HG03565 (cell line): ENCODE measurements at regions not wholly inside any gene's neighbourhood (a gene's known extent, or its start where the extent isn't known, plus 50 kb on each side); places are given as distances from the start of the nearest gene placed in this dataset.
"Not testable (repeated sequence)": the region's sequence is repeated elsewhere in the genome, so short reads cannot be mapped to it uniquely, and the experiment has no call there.

Experiments
- ATAC-seq: cut with Tn5 transposase; IDR thresholded peaks from one replicate; pipeline ENCODE4 v1.9.1; 2021; ENCODE audit warnings: mild to moderate bottlenecking, moderate library complexity; ENCODE audit not compliant: unreplicated experiment

GRCh38 chr7:85686401-85687181 lies 499.7 kb upstream of the SEMA3D start:
- no peak for ATAC-seq

- ATAC-seq = no peak
Observed at GRCh38 chr7:85685901-85686300, 499.0 kb upstream of the SEMA3D start.

GRCh38 chr7:85682833-85683620 lies 496.2 kb upstream of the SEMA3D start:
- no peak for ATAC-seq

- no peak for ATAC-seq
Observed at GRCh38 chr7:85681241-85681640, 494.4 kb upstream of the SEMA3D start.

- ATAC-seq = not testable (repeated sequence)
Observed at GRCh38 chr7:85675093-85675492, 488.2 kb upstream of the SEMA3D start.

GRCh38 chr7:85673876-85674275 lies 487.0 kb upstream of the SEMA3D start:
- no peak for ATAC-seq

- ATAC-seq = no peak
Observed at GRCh38 chr7:85669225-85669624, 482.4 kb upstream of the SEMA3D start.

GRCh38 chr7:85664341-85664740 lies 477.5 kb upstream of the SEMA3D start:
- ATAC-seq = no peak

GRCh38 chr7:85659364-85659763 lies 472.5 kb upstream of the SEMA3D start:
- ATAC-seq = no peak

- ATAC-seq = no peak
Observed at GRCh38 chr7:85655252-85655651, 468.4 kb upstream of the SEMA3D start.

GRCh38 chr7:85644272-85644671 lies 457.4 kb upstream of the SEMA3D start:
- ATAC-seq = no peak

GRCh38 chr7:85641331-85641730 lies 454.5 kb upstream of the SEMA3D start:
- ATAC-seq = no peak

- no peak for ATAC-seq
Observed at GRCh38 chr7:85638394-85638793, 451.5 kb upstream of the SEMA3D start.

GRCh38 chr7:85634951-85635350 lies 448.1 kb upstream of the SEMA3D start:
- no peak for ATAC-seq

- ATAC-seq = no peak
Observed at GRCh38 chr7:85630904-85631600, 444.2 kb upstream of the SEMA3D start.

- no peak for ATAC-seq
Observed at GRCh38 chr7:85627791-85628586, 441.1 kb upstream of the SEMA3D start.

GRCh38 chr7:85622059-85622458 lies 435.2 kb upstream of the SEMA3D start:
- ATAC-seq = no peak

- no peak for ATAC-seq
Observed at GRCh38 chr7:85620936-85621685, 434.3 kb upstream of the SEMA3D start.

GRCh38 chr7:85619236-85619635 lies 432.4 kb upstream of the SEMA3D start:
- ATAC-seq = no peak

GRCh38 chr7:85614684-85615083 lies 427.8 kb upstream of the SEMA3D start:
- ATAC-seq = no peak
